HPDE6-E6E7 (cell line): ENCODE measurements at regions not wholly inside any gene's neighbourhood (a gene's known extent, or its start where the extent isn't known, plus 50 kb on each side); places are given as distances from the start of the nearest gene placed in this dataset.
"Not testable (repeated sequence)": the region's sequence is repeated elsewhere in the genome, so short reads cannot be mapped to it uniquely, and the experiment has no call there.

Experiments used
- DNase-seq: peaks from one replicate; pipeline ENCODE4 v3.0.0; 2011; ENCODE audit warnings: missing footprints; ENCODE audit errors: extremely low spot score

GRCh38 chr7:65251851-65252620 lies 121.6 kb upstream of the ZNF92 start:
- DNase-seq: peak; percentile 50

DNA sequence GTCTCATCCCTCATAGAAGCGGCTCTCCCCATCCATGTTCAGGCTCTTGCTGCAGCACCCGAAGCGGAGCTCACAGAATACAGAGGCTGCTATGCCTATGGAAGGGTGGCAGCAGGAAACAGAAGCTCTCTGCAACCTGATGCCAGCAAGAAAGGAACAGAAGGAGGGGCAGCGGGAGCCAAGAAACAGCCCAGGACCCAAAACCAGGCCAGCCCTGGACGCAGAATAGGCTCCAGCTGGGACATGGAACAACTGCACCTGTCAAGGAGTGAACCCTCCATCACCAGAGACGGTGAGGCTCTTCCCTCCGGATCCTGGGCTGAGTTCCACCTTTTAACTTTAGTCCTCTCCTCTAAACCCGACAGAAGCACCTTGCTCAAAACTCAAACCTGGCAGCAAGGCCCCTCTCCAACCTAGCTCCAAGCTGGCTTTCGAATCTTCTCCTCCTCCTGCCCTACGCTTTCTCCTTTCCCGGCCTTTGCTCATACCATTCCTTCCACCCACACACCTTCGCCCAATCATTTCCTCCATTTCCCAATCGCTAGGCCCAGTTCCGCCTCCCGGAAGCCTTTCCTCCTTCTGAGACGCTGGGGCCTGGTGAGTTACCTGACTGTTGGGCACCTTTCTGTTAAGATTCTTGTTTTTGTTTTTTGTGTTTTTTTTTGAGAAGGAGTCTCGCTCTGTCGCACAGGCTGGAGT lies 122.8 kb upstream of the ZNF92 start:
- no peak for DNase-seq

- no peak for DNase-seq
Observed at GRCh38 chr7:65250216-65250615, 123.4 kb upstream of the ZNF92 start.

DNA sequence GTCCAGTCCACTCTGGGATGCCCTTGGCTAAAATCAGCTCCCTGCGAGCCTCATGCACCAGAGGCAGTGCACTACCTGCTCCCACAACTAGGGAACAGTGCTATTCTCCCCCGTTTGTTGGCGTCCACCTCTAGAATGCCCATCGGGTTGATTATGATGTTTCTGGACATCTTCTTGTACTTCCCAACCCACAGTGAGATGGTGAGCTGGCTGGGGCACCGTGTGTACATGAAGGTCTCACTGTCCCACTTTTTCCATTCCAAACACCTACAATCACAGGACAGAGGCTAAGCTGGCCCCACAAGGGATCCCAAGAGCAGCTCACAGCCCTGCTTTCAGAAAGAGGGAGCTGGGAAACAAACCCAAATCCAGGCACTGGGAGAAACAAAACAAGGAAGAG lies 126.2 kb upstream of the ZNF92 start:
- DNase-seq: no peak

- DNase-seq: no peak
Observed at GRCh38 chr7:65239707-65240352, 133.8 kb upstream of the ZNF92 start.

DNA sequence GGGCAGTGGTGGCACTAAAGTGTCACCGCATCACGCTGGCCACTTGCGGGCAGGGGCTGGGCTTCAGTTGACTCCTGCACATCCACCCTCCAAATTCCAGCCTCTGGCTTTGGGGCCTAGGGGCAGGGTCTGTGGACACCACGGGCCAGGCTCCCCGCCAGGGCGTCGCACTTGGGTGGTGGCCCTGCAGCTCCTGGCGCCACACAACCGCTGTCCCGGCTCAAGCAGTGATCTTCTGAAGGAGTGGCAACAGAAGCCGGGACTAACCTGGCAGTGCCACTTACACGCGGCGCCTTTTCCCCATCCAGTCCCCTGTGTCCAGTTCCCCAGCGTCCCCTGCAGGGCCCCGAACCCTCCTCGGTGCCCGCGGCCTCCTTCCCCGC lies 134.3 kb upstream of the ZNF92 start:
- DNase-seq: no peak

DNA sequence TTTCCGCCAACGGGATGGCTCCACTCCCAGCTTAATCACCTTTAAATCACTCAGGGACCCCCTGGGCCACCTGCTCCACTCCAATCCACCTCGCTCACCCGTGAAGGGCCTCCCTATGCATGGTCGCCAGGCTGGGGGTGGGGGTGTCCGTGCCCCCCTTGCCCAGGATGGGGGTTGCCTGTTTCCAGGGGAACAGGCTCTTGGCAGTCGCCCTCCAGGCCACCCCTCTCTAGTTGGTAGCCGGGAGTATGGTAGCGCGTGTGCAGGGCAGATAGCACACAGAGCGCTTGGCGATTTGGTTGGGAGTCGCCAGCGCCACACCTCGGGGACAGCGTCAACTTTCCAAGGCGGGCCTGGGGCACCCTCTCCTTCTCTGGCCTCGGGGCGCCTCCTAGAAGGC lies 134.9 kb upstream of the ZNF92 start:
- DNase-seq: no peak

- DNase-seq: no peak
Observed at GRCh38 chr7:65235586-65235985, 138.1 kb upstream of the ZNF92 start.

GRCh38 chr7:65233409-65234034 lies 140.1 kb upstream of the ZNF92 start:
- no peak for DNase-seq

GRCh38 chr7:65230231-65230630 lies 143.4 kb upstream of the ZNF92 start:
- no peak for DNase-seq

- no peak for DNase-seq
Observed at GRCh38 chr7:65225422-65226006, 148.1 kb upstream of the ZNF92 start.

DNA sequence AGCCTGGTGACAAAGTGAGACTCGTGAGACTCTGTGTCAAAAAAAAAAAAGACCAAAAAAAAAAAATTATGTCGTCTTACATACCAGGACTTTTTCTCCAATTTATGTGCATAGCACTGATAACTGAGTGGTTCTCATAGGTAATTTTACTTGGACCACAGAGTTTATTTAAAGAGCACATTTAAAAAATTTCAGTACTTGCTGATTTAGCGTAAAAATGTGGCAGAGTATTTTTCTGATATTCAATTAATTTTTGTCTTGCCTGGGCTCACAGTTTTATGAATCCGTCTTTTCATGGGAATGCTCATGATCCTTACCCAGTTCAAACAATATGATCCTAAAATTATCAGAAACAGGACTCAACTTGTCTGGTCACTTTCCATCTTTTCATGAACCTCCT lies 151.0 kb upstream of the ZNF92 start:
- no peak for DNase-seq

DNA sequence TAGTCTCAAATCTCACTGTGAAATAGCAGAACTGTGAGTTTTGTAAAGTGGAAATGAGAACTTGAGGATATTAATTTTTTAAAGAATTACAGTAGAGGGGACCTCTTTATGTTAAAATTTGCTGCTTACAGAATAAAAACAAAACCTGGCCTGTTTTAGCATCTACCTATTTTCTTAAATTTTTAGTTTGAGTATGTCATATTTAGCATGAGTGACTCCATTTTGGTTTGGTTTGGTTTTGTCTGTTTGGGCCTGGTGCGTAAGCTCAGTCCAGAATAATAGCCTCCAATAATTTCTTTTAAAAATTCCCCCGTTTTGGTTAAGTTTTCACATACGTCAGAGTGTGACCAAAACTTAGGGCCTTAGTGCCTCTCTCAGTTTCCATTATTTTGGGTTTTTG lies 152.0 kb upstream of the ZNF92 start:
- DNase-seq: no peak

DNA sequence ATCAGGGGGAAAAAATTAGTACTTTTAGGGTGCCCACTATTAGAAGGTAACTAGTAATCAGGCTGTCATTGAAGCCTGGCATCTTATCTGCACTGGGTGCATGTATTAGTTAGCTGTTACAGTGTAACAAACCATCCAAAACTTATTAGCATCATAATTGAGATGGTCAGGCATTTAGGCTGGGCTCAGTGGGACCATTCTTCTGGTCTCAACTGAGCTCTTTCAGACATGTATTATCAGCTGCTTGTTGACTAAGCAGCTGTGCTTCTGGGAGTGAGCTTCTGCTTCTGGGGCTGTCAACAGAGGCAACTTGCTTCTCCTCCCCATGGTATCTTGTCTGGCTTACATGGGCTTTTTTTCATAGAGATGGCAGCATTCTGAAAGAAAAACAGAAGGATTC lies 154.0 kb upstream of the ZNF92 start:
- no peak for DNase-seq

GRCh38 chr7:65216469-65216868 lies 157.2 kb upstream of the ZNF92 start:
- no peak for DNase-seq

- DNase-seq: not testable (repeated sequence)
Observed at GRCh38 chr7:65213260-65213659, 160.4 kb upstream of the ZNF92 start.

DNA sequence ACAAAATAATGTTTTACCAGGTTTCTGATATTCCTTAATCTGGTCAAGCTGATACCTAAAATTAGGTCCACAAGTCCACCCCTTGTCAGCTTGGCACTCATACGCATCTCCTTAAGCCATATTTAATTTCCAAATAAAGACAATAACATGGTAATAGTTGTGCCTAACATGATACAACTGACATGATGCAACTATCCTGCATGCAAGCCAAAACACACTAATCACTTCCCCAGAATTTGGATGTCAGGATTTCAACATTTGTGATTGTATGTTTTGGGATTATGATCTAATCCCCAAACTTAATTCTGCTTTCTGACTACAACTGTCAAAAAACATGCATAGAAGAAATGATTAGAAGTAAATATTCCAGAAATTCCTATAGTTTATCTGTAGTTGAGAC lies 174.4 kb upstream of the ZNF92 start:
- DNase-seq: not testable (repeated sequence)

GRCh38 chr7:65193334-65194058 lies 180.2 kb upstream of the ZNF92 start:
- not testable (repeated sequence) for DNase-seq

DNA sequence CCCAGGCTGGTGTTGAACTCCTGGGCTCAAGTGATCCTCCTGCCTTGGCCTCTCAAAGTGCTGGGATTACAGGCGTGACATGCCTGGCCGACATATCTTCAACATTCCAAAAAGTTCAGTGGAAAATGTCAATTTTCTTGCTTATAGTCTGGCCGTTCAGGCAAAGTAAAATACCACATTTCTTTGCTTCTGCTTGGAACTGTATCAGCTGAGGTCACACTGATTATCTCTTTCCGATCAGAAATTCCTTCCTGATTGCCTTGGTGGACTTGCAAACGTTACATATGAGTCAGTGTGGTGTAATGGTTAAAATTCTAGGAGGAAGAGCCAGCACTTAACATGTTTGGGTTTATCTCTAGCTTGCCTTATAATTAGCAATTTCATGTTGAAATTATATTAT lies 170.6 kb upstream of the ERV3-1 start:
- not testable (repeated sequence) for DNase-seq

DNA sequence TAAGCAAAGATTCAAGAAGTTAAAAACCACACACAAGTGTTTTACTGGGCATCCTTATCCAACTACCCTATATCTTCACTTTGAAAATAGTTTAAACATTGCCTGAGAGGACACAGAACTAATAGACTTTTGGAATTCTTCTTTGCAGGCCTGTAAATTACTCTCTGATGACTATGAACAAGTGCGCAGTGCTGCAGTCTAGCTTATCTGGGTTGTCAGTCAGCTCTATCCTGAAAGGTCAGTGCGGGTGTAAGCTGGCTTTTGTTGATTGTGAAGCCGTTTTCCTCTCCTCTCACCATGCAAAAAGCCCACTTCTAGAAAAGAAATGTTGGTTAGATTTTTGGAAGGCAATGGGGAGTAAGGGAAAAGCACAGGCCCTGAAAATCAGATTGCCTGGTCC lies 143.6 kb upstream of the ERV3-1 start:
- not testable (repeated sequence) for DNase-seq
